ENCODE measurements at regions not wholly inside any gene's neighbourhood (a gene's known extent, or its start where the extent isn't known, plus 50 kb on each side); places are given as distances from the start of the nearest gene placed in this dataset.
"Not testable (repeated sequence)": the region's sequence is repeated elsewhere in the genome, so short reads cannot be mapped to it uniquely, and the experiment has no call there.

DNA sequence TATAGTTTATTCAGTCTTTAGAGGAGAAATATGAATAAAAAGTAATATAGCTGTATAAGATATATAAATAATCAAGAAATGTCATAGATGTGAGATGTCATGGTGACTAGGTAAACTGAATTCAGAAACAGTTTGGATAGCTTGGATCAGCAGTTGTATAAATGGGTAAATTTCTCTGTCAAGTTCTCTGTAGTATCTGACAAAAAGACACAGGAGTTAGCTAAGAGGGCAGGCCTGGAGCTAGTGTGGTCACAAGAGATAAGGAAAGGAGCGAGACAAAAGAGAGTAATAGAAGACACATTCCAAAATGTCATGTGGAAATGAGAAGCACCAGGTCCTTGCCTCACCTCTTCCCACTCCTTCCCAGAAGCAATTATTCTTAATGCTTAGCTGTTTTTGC, 349.0 kb downstream of the LMO7 start:
- no peak for DNase-seq (ENCODE audit: low read depth in 3 of 3, low spot score in 2 of 3)

DNA sequence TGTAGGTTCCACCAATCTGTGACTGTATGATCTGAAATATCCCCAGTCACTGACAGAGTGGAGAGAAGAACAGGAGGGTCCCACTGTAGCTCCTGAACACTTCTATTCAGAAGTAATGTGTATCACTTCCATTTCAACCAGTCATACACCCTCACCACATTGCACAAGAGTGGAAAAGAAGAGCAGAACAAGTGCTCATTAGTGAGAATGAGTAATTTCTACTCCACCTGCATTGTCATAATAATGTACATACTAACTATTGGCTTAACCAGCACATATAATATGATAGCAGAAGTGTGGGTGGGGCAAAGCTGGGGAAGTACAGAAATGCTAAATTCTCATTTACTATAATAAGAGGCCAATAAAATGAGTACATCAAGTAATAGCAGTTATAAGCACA, 342.7 kb downstream of the LMO7 start:
- DNase-seq (ENCODE audit: low read depth in 3 of 3, low spot score in 2 of 3) = no peak

DNA sequence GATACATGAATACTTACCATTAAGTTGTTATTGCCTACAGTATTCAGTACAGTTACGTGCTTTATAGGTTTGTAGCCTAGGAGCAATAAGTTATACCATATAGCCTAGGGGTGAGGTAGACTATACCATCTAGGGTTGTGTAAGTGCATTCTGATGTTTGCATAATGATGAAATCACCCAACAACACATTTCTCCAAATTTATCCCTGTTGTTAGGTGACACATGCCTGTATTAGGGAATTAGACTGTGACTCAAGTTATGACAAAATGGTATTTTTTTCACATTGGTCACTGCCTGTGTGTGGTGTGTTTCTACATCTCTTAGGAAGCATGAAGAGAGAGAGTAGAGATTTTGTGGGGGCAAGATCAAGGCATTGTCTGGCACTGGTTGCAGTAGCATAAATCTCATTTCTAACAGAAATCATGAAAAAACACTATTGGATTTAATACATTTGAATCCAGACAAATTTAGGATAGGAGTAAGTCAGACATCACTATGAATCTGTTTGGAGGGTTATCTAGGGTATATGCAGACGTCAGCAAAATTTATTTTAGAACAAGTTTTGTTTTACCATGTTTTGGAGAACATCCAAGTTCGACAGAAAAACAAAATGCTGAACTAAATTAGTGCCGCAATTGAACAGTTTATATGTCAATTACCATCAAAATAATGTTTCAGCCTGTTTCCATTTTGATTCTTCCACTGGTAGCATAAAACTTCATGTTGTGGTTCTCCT, 332.1 kb downstream of the LMO7 start:
- no peak for DNase-seq (ENCODE audit: low read depth in 3 of 3, low spot score in 2 of 3)

DNA sequence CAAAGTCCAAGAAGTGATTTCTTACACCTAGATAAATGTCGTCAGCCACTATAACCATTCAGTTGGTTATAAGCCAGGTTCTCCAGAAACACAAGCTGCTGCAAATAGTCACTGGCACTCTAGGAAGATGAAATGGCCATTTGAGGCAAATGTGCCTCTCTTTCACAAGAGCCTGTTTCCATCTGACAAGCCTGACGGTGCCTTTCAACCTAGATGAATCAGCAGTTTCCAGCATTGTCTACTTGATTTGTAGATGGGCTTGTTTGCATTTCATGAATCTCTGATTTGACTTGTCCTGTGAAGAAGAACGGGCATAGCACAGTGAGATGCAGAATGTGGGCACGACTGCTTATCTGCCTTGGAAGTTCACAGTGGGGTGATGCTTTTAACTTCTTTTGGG, 327.2 kb downstream of the LMO7 start:
- no peak for DNase-seq (ENCODE audit: low read depth in 3 of 3, low spot score in 2 of 3)

DNA sequence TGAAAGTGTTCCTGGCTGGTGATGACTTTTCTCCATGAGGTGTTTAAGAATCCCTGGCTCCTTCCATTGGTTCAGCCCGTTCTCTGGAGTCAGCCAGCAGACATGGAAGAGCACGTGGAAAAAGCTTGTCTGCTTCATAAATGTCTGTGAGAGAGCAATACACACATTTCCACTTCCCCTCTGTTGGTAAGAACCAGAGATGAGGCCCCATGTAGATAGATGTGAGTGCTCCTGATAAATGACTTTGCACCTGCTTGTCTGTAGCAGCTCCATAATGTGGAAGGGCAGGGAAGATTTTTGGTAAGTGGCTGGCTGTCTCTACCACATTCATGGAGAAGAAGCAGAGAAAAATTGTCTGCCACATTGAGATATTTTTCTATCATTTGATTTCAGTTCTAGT, 325.8 kb downstream of the LMO7 start:
- no peak for DNase-seq (ENCODE audit: low read depth in 3 of 3, low spot score in 2 of 3)

DNA sequence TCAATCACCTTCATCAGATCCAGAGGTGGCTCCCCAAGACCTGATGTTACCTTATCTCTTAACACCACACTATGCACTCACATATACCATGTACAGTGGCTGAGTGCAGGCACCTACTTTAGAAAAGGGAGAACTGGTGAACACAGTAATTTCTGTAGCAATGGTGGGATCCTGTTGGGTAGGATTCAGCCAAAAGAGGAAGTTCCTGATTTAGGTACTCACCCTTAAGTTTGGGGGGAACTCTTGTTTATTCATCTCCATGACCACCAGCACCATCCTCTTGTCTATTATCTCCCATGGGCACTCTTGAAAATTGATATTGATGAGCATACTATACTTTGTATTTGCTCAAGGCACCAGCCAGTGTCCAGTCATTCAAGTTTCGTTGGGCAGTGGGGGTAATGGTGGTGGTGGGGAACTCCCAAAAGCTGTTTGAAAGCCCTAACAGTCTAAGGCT, 324.4 kb downstream of the LMO7 start:
- no peak for DNase-seq (ENCODE audit: low read depth in 3 of 3, low spot score in 2 of 3)

DNA sequence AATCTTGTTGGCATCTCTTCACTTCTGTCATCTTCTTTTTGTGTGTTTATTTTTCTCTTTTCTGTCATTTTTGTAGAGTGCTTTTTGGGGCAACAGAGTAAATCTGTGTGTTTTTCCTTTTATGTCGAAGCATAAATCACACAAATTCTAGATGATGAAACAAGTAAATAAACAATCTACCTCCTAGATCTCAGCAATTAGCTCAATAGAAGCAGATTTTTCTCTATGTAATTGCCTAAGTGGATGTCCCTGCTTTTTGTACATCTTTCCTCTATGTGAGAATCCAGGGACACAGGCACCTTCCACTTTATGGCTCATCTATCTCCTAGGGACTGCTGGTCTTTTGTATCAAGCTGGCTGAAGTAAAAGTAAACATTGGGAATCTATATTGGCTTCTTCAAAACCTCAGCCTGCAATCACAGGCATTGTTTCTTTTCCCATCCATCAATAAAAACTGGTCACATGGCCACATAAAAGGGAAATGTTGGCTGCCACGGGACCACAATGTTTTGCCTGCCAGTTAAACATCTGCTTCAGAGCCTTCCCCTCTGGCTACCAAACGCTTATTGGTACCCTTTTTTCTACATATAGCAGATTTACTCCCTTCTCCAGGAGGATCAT, 323.8 kb downstream of the LMO7 start:
- DNase-seq (ENCODE audit: low read depth in 3 of 3, low spot score in 2 of 3) = no peak

DNA sequence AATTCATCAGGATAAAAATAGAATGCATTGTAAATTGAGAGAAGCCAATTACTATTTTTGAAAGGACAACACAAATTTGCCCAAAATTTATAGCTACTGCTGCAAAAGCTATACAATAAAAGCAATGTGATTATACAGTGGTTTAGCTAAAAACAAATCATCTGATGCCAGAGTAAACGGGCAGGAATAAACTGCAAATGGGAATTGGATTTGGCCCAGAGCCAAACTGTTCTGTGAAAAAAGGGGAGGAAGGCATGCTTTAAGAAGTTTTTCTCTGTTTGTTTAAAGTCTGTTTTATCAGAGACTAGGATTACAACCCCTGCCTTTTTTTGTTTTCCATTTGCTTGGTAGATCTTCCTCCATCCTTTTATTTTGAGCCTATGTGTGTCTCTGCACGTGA, 317.5 kb downstream of the LMO7 start:
- not testable (repeated sequence) for DNase-seq (ENCODE audit: low read depth in 3 of 3, low spot score in 2 of 3)

DNA sequence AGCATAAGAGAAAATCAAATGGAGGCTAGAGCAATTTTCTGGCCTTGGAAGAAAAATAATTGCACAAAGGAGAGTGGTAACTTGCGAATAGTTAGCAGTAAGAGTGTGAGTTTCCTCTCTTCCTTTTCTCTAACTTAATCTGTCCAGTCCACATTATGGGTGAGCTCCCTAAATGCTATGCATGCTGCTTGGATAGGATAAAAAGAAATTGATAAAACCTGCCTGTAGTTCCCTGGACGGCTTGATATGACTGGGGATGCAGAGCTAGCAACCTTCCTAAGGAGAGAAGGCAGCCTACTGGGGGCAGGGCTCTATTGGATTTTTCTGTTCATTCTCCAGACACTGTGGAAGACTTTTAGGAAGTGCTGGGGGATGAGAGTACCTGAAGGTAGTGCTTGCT, 311.3 kb downstream of the LMO7 start:
- DNase-seq (ENCODE audit: low read depth in 3 of 3, low spot score in 2 of 3) = no peak

DNA sequence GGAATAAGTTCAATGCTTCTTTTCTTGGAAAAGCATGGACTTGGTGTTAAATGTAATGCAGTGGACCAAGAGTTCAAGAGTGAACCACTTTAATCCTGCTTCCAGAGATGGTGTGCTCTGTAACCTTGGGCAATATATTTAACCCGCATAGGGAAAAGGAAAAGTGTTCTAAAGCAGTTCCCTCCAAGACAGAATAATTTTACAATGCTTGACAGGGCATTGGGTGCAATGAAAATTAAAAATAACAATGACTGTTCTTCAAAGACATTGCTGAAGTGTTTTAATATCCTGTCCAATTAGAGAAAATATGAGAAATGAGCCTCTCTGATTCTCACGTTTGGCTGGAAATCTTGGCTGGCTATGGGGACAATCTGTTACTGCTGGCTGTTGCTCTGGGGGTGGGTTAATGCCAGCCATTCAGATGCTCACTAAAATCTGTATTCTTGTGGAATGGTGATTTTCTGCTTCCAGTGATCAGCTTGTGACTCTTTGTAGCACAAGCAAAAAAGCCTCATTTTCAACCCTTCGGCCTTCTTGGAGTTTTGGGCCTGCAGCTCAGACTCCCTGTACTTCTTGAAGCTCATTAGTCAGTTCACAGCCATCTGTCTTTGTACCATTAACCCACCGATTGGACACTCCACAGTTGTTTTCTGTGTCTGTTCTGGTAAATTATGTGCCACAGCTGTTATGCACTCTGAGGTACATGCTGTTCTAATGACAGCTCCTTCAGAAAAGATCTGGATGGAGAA, 310.6 kb downstream of the LMO7 start:
- DNase-seq (ENCODE audit: low read depth in 3 of 3, low spot score in 2 of 3) = no peak

DNA sequence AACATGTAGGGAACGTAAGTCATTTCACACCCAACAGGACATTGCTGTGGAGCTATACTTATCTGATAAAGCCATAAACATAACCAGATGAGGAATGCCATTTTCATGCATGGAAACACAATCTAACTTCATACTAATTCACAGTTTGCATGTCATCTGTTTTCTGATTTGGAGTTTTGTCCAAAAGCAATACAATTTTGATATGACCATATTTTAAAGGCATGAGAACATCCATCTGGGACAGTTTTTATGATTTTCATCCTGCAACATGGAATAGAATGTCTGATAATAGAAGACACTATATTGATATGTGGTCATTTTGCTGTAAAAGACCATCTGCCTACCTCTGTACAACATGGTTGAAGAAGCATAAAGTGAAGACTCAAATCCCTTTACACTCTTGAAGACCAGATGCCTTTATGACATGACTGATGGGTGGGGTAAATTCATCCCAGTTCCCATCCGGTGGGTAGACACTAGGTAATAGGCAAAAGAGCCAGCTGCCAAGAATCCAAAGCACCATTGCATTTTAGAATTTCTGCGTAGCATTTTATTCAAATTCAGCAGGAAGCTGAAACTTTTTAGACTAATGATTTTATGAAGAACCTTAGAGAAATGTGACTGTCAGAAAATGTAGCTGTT, 309.8 kb downstream of the LMO7 start:
- DNase-seq (ENCODE audit: low read depth in 3 of 3, low spot score in 2 of 3) = no peak

DNA sequence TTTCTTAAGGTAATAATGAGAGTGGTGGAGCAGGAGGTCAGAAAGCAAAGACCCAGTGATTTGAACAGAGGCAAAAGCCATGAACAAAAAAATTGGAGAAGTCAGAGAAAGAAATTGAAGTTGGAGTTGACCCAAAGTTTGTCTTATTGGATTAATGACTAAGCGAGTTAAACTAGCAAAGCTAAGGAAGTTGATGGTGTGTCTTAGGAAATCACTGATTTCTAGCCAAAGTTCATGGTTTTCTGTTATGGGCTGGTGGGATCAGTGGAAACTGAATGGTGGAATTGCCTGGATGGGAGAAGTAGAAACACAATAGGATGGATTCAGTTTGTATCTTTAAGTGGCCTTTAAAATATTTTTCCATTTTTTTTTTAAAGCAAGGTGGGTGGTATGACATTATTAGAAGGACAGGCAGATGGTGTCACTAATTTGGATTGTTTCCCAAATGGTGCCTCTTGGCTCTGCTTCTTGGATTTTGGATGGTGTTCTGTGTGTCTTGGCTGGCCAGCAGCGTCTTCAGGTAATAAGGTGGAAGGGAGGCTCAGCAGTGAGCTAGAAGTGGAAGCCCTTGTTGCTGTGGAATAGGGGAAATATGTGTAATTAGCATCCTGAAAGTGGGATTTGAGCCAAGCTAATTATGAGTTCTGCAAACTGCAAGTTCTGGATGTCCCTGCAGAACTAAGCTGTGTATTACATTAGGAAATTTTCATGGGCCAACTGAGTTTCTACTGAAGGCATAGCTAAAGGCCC, 302.9 kb downstream of the LMO7 start:
- DNase-seq (ENCODE audit: low read depth in 3 of 3, low spot score in 2 of 3) = no peak

DNA sequence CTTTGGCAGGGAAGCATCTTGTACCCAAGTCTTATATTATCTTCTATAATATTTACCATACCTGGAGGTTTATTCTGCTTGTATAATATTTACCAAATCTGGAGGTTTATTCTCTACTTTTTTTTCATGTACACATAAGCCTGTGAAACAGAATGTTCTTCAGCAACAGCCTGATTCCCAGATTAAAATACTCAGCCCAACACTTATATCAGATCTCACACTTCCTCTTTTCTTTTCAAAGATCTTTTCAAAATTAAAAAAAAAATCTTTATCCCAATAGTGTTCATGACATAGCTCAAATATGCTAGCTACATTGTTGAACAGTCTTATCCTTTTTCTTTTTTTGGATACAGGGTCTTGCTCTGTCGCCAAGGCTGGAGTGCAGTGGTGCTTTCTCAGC, 300.7 kb downstream of the LMO7 start:
- DNase-seq (ENCODE audit: low read depth in 3 of 3, low spot score in 2 of 3) = no peak

DNA sequence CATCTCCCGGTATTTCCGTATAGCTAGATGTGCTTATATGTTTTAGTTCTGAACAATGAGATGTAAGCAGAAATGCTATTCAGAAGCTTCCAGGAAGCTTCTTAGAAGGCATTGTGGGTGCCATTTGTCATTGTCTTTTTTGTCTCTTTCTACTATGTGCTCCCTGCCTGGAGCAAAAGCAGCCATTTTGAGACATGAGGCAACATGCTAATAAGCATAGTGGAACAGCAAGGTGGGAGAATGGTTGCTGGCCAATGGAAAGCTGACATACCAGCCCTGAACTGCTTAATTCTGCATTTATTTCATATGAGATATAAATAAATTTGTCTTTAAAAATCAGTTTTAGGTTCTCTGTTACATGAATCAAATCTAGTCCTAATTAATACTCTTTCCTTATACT, 299.7 kb downstream of the LMO7 start:
- no peak for DNase-seq (ENCODE audit: low read depth in 3 of 3, low spot score in 2 of 3)

DNA sequence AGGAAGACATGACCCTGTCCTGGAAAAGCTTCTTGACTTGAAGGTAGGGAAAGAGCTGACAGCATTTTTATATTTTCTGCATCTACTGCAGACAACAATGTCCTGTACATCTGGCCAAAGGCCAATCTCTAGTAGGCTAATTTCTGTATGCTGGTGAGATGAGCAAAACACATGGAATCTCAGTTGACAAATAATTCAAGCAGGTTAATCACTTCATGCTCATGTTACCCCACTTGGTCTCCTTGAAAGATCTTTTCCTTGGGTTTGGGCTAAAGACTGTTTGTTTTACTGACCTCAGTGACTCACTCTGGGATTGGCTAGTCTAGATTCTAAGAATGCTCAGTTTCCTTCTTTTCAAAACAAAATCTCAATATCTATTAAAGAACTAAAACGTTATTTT, 298.8 kb downstream of the LMO7 start:
- DNase-seq (ENCODE audit: low read depth in 3 of 3, low spot score in 2 of 3) = no peak

DNA sequence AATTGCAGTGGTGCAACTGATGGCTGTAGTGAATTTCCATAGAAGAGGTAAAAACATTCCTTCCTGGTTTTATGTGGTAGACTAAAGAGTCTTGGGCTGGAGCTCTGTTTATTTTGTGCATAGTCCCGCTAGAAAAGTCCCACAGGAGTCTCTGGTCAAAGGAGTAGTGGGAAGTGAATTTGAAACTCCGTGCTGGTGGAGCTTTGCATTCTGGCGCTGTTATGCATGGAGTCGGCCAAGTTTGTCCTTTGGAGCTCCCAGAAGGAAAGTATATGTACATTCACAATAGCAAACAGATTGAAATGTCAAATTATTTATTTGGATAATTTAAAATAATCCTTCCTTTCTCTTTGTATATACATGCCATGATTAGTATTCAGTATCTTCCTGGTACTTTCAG, 296.5 kb downstream of the LMO7 start:
- DNase-seq (ENCODE audit: low read depth in 3 of 3, low spot score in 2 of 3) = no peak

DNA sequence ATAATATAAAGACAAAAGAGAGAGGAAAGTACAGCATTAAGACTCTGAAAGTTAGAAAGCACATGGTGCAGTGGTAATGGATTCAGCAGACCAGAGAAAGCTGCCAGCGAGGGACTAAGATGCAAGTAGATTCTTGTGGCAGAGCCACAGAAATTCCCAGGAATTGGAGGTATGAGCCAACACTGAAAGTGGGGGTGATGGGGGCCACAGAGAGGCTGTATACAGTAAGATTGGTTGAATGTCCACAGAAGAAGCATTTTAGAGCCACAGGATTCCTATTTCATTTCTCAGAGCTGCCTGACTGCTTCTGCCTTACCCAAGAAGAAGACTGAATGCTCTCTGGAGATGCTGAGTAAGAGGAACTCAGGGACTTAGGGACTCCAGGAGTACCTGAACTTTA, 295.0 kb downstream of the LMO7 start:
- DNase-seq (ENCODE audit: low read depth in 3 of 3, low spot score in 2 of 3) = no peak

DNA sequence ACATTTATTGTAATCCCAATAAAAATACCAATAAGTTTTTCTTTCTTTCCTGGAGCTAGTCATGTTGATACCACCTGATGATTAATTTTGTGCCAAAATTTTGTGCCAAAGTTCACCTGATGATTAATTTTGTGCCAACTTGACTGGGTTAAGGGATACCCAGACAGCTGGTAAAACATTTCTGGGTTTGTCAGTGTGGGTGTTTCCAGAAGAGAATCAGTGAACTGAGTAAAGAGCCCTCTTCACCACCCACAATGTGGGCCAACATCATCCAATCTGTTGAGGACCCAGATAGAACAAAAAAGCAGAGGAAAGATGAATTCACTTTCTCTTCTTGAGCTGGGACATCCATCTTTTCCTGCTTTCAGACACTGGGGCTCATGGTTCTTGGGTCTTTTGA, 292.9 kb downstream of the LMO7 start:
- DNase-seq (ENCODE audit: low read depth in 3 of 3, low spot score in 2 of 3) = no peak

DNA sequence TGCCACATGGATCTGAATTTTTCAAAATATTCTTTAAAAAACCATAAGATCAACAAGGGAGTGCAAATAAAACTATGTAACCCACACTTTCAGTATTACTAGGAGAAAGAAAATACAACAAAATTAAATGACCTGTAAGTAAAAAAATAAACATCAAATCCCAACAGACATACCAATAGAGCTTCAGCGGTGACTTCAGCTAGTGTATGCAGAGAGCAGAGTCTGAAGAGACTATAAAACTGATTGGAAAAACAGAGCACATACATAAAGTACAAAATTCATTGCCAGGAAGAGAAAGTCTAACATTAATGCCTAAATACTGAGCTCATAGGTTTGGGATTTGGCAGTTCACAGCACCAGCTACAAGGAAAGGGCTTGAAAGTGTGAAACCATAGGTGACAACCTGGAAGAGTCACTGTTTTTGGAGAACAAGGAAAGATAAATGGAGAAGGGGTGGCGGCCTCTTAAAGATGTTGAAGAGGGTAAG, 291.1 kb downstream of the LMO7 start:
- DNase-seq (ENCODE audit: low read depth in 3 of 3, low spot score in 2 of 3) = no peak

DNA sequence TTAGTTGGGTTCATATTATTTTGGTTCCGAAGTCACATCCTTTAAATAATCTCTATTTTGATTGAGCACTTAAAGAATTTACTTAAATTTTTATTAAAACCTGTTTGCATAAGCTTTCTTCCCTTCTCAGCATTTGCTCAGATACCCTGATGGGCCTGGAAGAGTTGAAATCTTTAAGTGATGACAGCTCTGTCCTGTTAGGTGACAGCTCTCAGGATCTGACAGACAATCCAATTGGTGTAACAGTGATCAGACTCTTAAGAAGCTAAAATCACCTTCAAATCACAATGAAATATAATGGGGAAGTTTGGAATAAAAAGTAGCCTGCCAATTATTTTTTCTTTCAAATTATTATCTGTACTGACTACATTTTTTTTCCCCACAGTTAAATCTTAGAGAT, 284.4 kb downstream of the LMO7 start:
- DNase-seq (ENCODE audit: low read depth in 3 of 3, low spot score in 2 of 3) = no peak
